ENCODE measurements at regions not wholly inside any gene's neighbourhood (a gene's known extent, or its start where the extent isn't known, plus 50 kb on each side); places are given as distances from the start of the nearest gene placed in this dataset.

- TF ChIP-seq FOXM1 (IDR thresholded peaks at IDR 0.05; ENCODE audit: borderline replicate concordance) (no peak), SP1 (IDR thresholded peaks at IDR 0.05) (no peak), PKNOX1 (IDR thresholded peaks at IDR 0.05) (no peak), TARDBP (IDR thresholded peaks at IDR 0.05) (no peak), SUZ12 (IDR thresholded peaks at IDR 0.05) (no peak), L3MBTL2 (conservative IDR thresholded peaks at IDR 0.05) (no peak), ARNT (IDR thresholded peaks at IDR 0.05) (no peak), ZNF384 (IDR thresholded peaks at IDR 0.05) (no peak), FOXK2 (IDR thresholded peaks at IDR 0.05) (no peak)
Observed at GRCh38 chr2:13135856-13136255, 419.1 kb downstream of the TRIB2 start.

Data from HEK293T (cell line).